ENCODE measurements at regions not wholly inside any gene's neighbourhood (a gene's known extent, or its start where the extent isn't known, plus 50 kb on each side); places are given as distances from the start of the nearest gene placed in this dataset.

- no peak for TF ChIP-seq POLR2A (IDR thresholded peaks at IDR 0.05)
- TF ChIP-seq CTCF (IDR thresholded peaks at IDR 0.05) = no peak
- TF ChIP-seq POLR2AphosphoS5 (IDR thresholded peaks at IDR 0.05) = no peak
- no peak for TF ChIP-seq EP300 (IDR thresholded peaks at IDR 0.05)
Measured at GRCh38 chr12:111173836-111174235, 195.1 kb downstream of the PHETA1 start.
